H1 (cell line): ENCODE measurements at regions not wholly inside any gene's neighbourhood (a gene's known extent, or its start where the extent isn't known, plus 50 kb on each side); places are given as distances from the start of the nearest gene placed in this dataset.

Source experiments
- CTCF ChIA-PET: fragments of 300-600 bp; sonication (Branson Sonifier 250); formaldehyde crosslinking; loops from one replicate; lab custom pipeline; 2021; ENCODE audit not compliant: partially characterized antibody; lab: Charles Lee
- POLR2A ChIA-PET: fragments of 300-600 bp; sonication (Branson Sonifier 250); formaldehyde crosslinking; loops from one replicate; lab custom pipeline; 2021; ENCODE audit warnings: inconsistent platforms; ENCODE audit not compliant: partially characterized antibody; lab: Charles Lee
- DNase-seq, 2 experiments: peaks; one replicate each; pipeline versions ENCODE4 v3.0.0 to v3.0.0-alpha.2; 2010 to 2022; ENCODE audit warnings: low spot score in 2 of 2, low read depth in 1 of 2, mixed read lengths in 1 of 2
- FAIRE-seq: peaks from 2 replicates; lab custom pipeline; 2011; peaks lifted over from hg19 to GRCh38; lab: Jason Lieb, UNC
- H2AFZ ChIP-seq: 2 replicates; pipeline ENCODE4 v1.8.1; 2012; ENCODE audit warnings: low read length, inconsistent platforms
- H2AK5ac ChIP-seq: 2 replicates; pipeline ENCODE4 v1.6.1; 2013; ENCODE audit warnings: low read depth, low read length
- H2BK120ac ChIP-seq: replicated peaks from 2 replicates; pipeline ENCODE3; 2013; ENCODE audit warnings: low read depth, low read length, inconsistent platforms
- H2BK12ac ChIP-seq: 2 replicates; pipeline ENCODE4 v1.6.1; 2013; ENCODE audit warnings: low read depth, low read length
- H2BK15ac ChIP-seq: 2 replicates; pipeline ENCODE4 v1.6.1; 2013; ENCODE audit warnings: low read length
- H2BK20ac ChIP-seq: 2 replicates; pipeline ENCODE4 v1.6.1; 2013; ENCODE audit warnings: low read length
- H2BK5ac ChIP-seq: 2 replicates; pipeline ENCODE4 v1.6.1; 2013; ENCODE audit warnings: low read depth, low read length
- H3K14ac ChIP-seq: 2 replicates; pipeline ENCODE4 v1.6.1; 2013; ENCODE audit warnings: inconsistent platforms; ENCODE audit not compliant: insufficient read length
- H3K18ac ChIP-seq: 2 replicates; pipeline ENCODE4 v1.6.1; 2013; ENCODE audit warnings: low read length; ENCODE audit errors: extremely low read depth
- H3K23ac ChIP-seq: 2 replicates; pipeline ENCODE4 v1.6.1; 2013; ENCODE audit warnings: inconsistent platforms; ENCODE audit not compliant: insufficient read length
- H3K23me2 ChIP-seq: 2 replicates; pipeline ENCODE4 v1.6.1; 2013; ENCODE audit warnings: low read depth, low read length
- H3K27ac ChIP-seq: 2 replicates; pipeline ENCODE4 v1.6.1; 2011; ENCODE audit warnings: low read depth, low read length, inconsistent platforms
- H3K27me3 ChIP-seq, 4 experiments: replicated peaks in 1 of 4; 1 replicate in 1 of 4; 2 replicates in 3 of 4; pipeline versions ENCODE4 v1.6.1 to v1.8.1; 2011 to 2013; ENCODE audit warnings: low read length in 3 of 4, mild to moderate bottlenecking in 3 of 4, inconsistent platforms in 2 of 4, mixed read lengths in 2 of 4, moderate library complexity in 1 of 4; ENCODE audit not compliant: control insufficient read depth in 3 of 4, insufficient read depth in 3 of 4; ENCODE audit errors: extremely low read depth in 1 of 4
- H3K36me3 ChIP-seq, 4 experiments: 2 replicates each; pipeline versions ENCODE4 v1.6.1 to v1.8.1; 2011 to 2013; ENCODE audit warnings: mild to moderate bottlenecking in 4 of 4, low read length in 3 of 4, moderate library complexity in 2 of 4, control low read depth in 1 of 4, inconsistent platforms in 1 of 4; ENCODE audit not compliant: insufficient read depth in 4 of 4, control insufficient read depth in 2 of 4
- H3K4ac ChIP-seq: replicated peaks from 2 replicates; pipeline ENCODE3; 2013; ENCODE audit warnings: low read length, low read depth, mixed read lengths, inconsistent platforms; ENCODE audit not compliant: insufficient read length
- H3K4me1 ChIP-seq, 4 experiments: replicated peaks in 1 of 4; 1 replicate in 1 of 4; 2 replicates in 3 of 4; pipeline versions ENCODE4 v1.6.1 to v1.8.1; 2011 to 2013; ENCODE audit warnings: low read length in 3 of 4, inconsistent platforms in 2 of 4, mixed read lengths in 1 of 4; ENCODE audit not compliant: insufficient read depth in 4 of 4, control insufficient read depth in 3 of 4
- H3K4me2 ChIP-seq, 2 experiments: 2 replicates each; pipeline versions ENCODE4 v1.6.1 to v1.8.1; 2011 to 2013; ENCODE audit warnings: low read depth in 2 of 2, low read length in 2 of 2, control low read depth in 1 of 2, inconsistent platforms in 1 of 2, mild to moderate bottlenecking in 1 of 2; ENCODE audit not compliant: insufficient read depth in 1 of 2
- H3K4me3 ChIP-seq, 4 experiments: fragments of 200-600, 300-600 bp in 1 of 4; sonication (generic), shearing (Covaris generic), sonication (Bioruptor Twin) in 1 of 4; 2 replicates each; pipeline versions ENCODE4 v1.5.1 to v1.8.1; 2011 to 2016; ENCODE audit warnings: low read length in 4 of 4, low read depth in 3 of 4, control low read depth in 2 of 4, inconsistent platforms in 2 of 4, mild to moderate bottlenecking in 2 of 4, mixed read lengths in 1 of 4, moderate library complexity in 1 of 4; ENCODE audit not compliant: insufficient read depth in 2 of 4; ENCODE audit errors: extremely low read depth in 1 of 4
- H3K56ac ChIP-seq: replicated peaks from 2 replicates; pipeline ENCODE3; 2013; ENCODE audit warnings: low read depth, mild to moderate bottlenecking, mixed read lengths, low read length, inconsistent platforms; ENCODE audit not compliant: insufficient read length
- H3K79me1 ChIP-seq: 2 replicates; pipeline ENCODE4 v1.6.1; 2013; ENCODE audit warnings: low read depth, low read length, control low read depth
- H3K79me2 ChIP-seq, 2 experiments: 2 replicates each; pipeline versions ENCODE4 v1.6.1 to v1.8.1; 2012 to 2013; ENCODE audit warnings: low read length in 2 of 2, mild to moderate bottlenecking in 2 of 2, inconsistent platforms in 1 of 2; ENCODE audit not compliant: insufficient read depth in 2 of 2, control insufficient read depth in 1 of 2
- H3K9ac ChIP-seq, 4 experiments: replicated peaks in 1 of 4; 1 replicate in 1 of 4; 2 replicates in 3 of 4; pipeline versions ENCODE4 v1.6.1 to v1.8.1; 2011 to 2013; ENCODE audit warnings: low read depth in 3 of 4, low read length in 3 of 4, control low read depth in 2 of 4, mild to moderate bottlenecking in 2 of 4, moderate library complexity in 2 of 4, inconsistent platforms in 1 of 4; ENCODE audit errors: extremely low read depth in 1 of 4
- H3K9me3 ChIP-seq, 2 experiments: 2 replicates each; pipeline versions ENCODE4 v1.6.1 to v1.8.1; 2012 to 2013; ENCODE audit warnings: mild to moderate bottlenecking in 2 of 2, moderate library complexity in 2 of 2, control low read depth in 1 of 2, inconsistent platforms in 1 of 2, low read depth in 1 of 2, low read length in 1 of 2, mixed read lengths in 1 of 2; ENCODE audit not compliant: insufficient read depth in 2 of 2
- H4K20me1 ChIP-seq, 2 experiments: replicated peaks in 1 of 2; 2 replicates each; pipeline versions ENCODE3 to v1.8.1; 2011 to 2013; ENCODE audit warnings: inconsistent platforms in 2 of 2, low read length in 2 of 2, mild to moderate bottlenecking in 1 of 2; ENCODE audit not compliant: insufficient read depth in 2 of 2, control insufficient read depth in 1 of 2
- H4K5ac ChIP-seq: 2 replicates; pipeline ENCODE4 v1.6.1; 2013; ENCODE audit warnings: low read length, low read depth, mixed read lengths, inconsistent platforms; ENCODE audit not compliant: insufficient read length
- H4K8ac ChIP-seq: 2 replicates; pipeline ENCODE4 v1.8.0; 2013; ENCODE audit warnings: mild to moderate bottlenecking, moderate library complexity, low read length, inconsistent platforms; ENCODE audit not compliant: insufficient read depth; ENCODE audit errors: extremely low read depth
- H4K91ac ChIP-seq: replicated peaks from 2 replicates; pipeline ENCODE3; 2013; ENCODE audit warnings: low read length, mixed read lengths, inconsistent platforms; ENCODE audit not compliant: insufficient read length
- BACH1 ChIP-seq: IDR thresholded peaks from 2 replicates; pipeline ENCODE4 v1.6.1; 2012; ENCODE audit warnings: low read length, improper control_type of control experiment
- EP300 ChIP-seq, 2 experiments: IDR thresholded peaks; 1 replicate in 1 of 2; 2 replicates in 1 of 2; pipeline ENCODE4 v1.6.1; 2011 to 2012; ENCODE audit warnings: low read depth in 2 of 2, low read length in 2 of 2, mild to moderate bottlenecking in 2 of 2, borderline replicate concordance in 1 of 2, inconsistent platforms in 1 of 2, moderate library complexity in 1 of 2
- EZH2 ChIP-seq: fragments of 200-600 bp; sonication (generic); IDR thresholded peaks from 2 replicates; pipeline ENCODE4 v1.7.1; 2012; ENCODE audit warnings: low read depth, mild to moderate bottlenecking, moderate library complexity, low read length, inconsistent platforms; ENCODE audit not compliant: severe bottlenecking
- FOSL1 ChIP-seq: IDR thresholded peaks from 2 replicates; pipeline ENCODE4 v1.6.1; 2011; ENCODE audit warnings: mild to moderate bottlenecking, low read depth, low read length, moderate library complexity; ENCODE audit not compliant: insufficient read depth
- GABPA ChIP-seq: IDR thresholded peaks from 2 replicates; pipeline ENCODE4 v1.6.1; 2011; ENCODE audit warnings: mild to moderate bottlenecking, low read length, moderate library complexity, borderline replicate concordance; ENCODE audit not compliant: insufficient read depth
- HDAC6 ChIP-seq: IDR thresholded peaks from one replicate; pipeline ENCODE4 v1.7.1; 2012; ENCODE audit warnings: low read depth, mild to moderate bottlenecking, inconsistent platforms, low read length, moderate library complexity
- KDM1A ChIP-seq: fragments of 200-600, 300-600 bp; sonication (generic); IDR thresholded peaks from 2 replicates; pipeline ENCODE4 v1.7.1; 2016; ENCODE audit warnings: mild to moderate bottlenecking, low read length, borderline replicate concordance
- KDM5A ChIP-seq: fragments of 200-600 bp; IDR thresholded peaks from 2 replicates; pipeline ENCODE4 v1.7.1; 2012; ENCODE audit warnings: mild to moderate bottlenecking, low read length, inconsistent platforms, mixed read lengths
- SIRT6 ChIP-seq: IDR thresholded peaks from one replicate; pipeline ENCODE4 v1.7.1; 2012; ENCODE audit warnings: low read length, inconsistent platforms
- TAF1 ChIP-seq: IDR thresholded peaks from 2 replicates; pipeline ENCODE4 v1.6.1; 2011; ENCODE audit warnings: mild to moderate bottlenecking, low read depth, low read length
- WGBS, 2 experiments: shearing (Covaris generic) in 1 of 2; methylation state at CpG; one replicate each; pipeline versions ENCODE4 v1.1.6 to v1.1.7; 2013 to 2015; ENCODE audit warnings: low lambda C conversion rate in 2 of 2, mixed read lengths in 2 of 2, inconsistent platforms in 1 of 2, low coverage in 1 of 2, missing lambda C conversion rate in 1 of 2; ENCODE audit not compliant: insufficient replicate concordance in 2 of 2, insufficient coverage in 1 of 2, insufficient read length in 1 of 2; ENCODE audit errors: extremely low coverage in 1 of 2, missing lambda C conversion rate in 1 of 2; 5-methylcytosine and 5-hydroxymethylcytosine counted together
- TF ChIP-seq, protein P1 (sequence below): IDR thresholded peaks from 2 replicates; pipeline ENCODE4 v1.6.1; 2012; ENCODE audit warnings: low read length, inconsistent platforms
- TF ChIP-seq, protein P2 (sequence below): IDR thresholded peaks from 2 replicates; pipeline ENCODE4 v1.6.1; 2012; ENCODE audit warnings: inconsistent platforms

DNA sequence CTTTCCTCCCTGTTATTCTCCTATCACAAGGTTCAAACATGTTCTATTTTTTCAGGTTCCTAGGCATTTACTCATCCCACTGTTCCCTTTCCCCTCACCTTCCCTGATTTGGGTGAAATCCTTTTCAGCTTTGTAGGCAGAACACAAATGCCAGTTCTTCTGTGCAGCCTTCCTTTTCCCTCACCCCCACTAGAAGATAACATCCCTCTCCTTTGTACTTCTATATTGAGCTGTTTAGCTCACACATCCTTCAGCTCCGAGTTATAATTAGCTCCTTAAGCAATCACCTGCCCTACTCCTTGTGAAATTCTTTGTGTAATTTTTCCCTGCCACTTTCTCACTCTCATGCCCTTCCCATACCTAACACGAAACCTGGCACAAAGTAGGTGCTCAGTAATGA lies 240.9 kb downstream of the AR start:
- no peak overlapping the region for H3K18ac ChIP-seq
- H4K8ac ChIP-seq: no peak overlapping the region
- DNase-seq (no peak), FAIRE-seq (no peak)
- H2AFZ ChIP-seq: no peak overlapping the region
- H3K23me2 ChIP-seq: no peaks in the 10 kb centered on the region
- no peaks in the 10 kb centered on the region for H3K4me1 ChIP-seq
- no peak overlapping the region for H2BK20ac ChIP-seq
- no peak overlapping the region for H4K5ac ChIP-seq
- no peak overlapping the region for H3K9ac ChIP-seq
- ChIA-PET CTCF (no interaction called here), POLR2A (no interaction called here)
- H2BK5ac ChIP-seq: no peak overlapping the region
- no peak overlapping the region for H3K14ac ChIP-seq
- H3K9me3 ChIP-seq: no peaks in the 10 kb centered on the region
- H2AK5ac ChIP-seq: no peak overlapping the region
- H2BK12ac ChIP-seq: no peak overlapping the region
- no peak overlapping the region for H2BK120ac ChIP-seq
- H3K23ac ChIP-seq: no peak overlapping the region
- no peak overlapping the region for H3K4me2 ChIP-seq
- no peak overlapping the region for H2BK15ac ChIP-seq
- H4K91ac ChIP-seq: no peak overlapping the region
- H3K27me3 ChIP-seq: no peaks in the 10 kb centered on the region
- H3K36me3 ChIP-seq: no peaks in the 10 kb centered on the region
- no peaks in the 10 kb centered on the region for H3K79me1 ChIP-seq
- no peak overlapping the region for H3K27ac ChIP-seq
- H3K4me3 ChIP-seq: no peak overlapping the region
- no peaks in the 10 kb centered on the region for H4K20me1 ChIP-seq
- H3K79me2 ChIP-seq: no peaks in the 10 kb centered on the region
- H3K56ac ChIP-seq: no peak overlapping the region
- 90% methylated on average over 2 of the region's 2 CpGs; no CpG with 5 or more reads in 1 of the 2 experiments for WGBS, 2 experiments
- no peak overlapping the region for H3K4ac ChIP-seq
- TF ChIP-seq EP300 (IDR thresholded peaks at IDR 0.05; ENCODE audit: borderline replicate concordance in 1 of 2, low read depth in 2 of 2, low read length in 2 of 2) (no peak), TAF1 (no peak), GABPA (no peak), KDM1A (no peak), KDM5A (no peak), FOSL1 (no peak), EZH2 (no peak), HDAC6 (no peak), BACH1 (no peak), SIRT6 (no peak)
- TF ChIP-seq, protein P1, sequence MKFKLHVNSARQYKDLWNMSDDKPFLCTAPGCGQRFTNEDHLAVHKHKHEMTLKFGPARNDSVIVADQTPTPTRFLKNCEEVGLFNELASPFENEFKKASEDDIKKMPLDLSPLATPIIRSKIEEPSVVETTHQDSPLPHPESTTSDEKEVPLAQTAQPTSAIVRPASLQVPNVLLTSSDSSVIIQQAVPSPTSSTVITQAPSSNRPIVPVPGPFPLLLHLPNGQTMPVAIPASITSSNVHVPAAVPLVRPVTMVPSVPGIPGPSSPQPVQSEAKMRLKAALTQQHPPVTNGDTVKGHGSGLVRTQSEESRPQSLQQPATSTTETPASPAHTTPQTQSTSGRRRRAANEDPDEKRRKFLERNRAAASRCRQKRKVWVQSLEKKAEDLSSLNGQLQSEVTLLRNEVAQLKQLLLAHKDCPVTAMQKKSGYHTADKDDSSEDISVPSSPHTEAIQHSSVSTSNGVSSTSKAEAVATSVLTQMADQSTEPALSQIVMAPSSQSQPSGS: no peak
- TF ChIP-seq, protein P2, sequence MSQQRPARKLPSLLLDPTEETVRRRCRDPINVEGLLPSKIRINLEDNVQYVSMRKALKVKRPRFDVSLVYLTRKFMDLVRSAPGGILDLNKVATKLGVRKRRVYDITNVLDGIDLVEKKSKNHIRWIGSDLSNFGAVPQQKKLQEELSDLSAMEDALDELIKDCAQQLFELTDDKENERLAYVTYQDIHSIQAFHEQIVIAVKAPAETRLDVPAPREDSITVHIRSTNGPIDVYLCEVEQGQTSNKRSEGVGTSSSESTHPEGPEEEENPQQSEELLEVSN: no peak
